ENCODE measurements at regions not wholly inside any gene's neighbourhood (a gene's known extent, or its start where the extent isn't known, plus 50 kb on each side); places are given as distances from the start of the nearest gene placed in this dataset.

- H3K9ac ChIP-seq (ENCODE audit: insufficient read depth in 1 of 2, low read length in 2 of 2), result no peak overlapping the region
- no peaks in the 10 kb centered on the region for H3K27me3 ChIP-seq (ENCODE audit: control insufficient read depth in 3 of 3, insufficient read depth in 3 of 3, low read length in 2 of 3)
- H3K4me1 ChIP-seq (ENCODE audit: control insufficient read depth in 5 of 5, insufficient read depth in 5 of 5, low read length in 5 of 5), result peaks cover 0 to 8% (median 2%) of the 10 kb centered on the region in 5 donors
- 98 to 99% methylated on average over 3 of the region's 3 CpGs for WGBS, 2 donors
- no peak overlapping the region for H3K27ac ChIP-seq (ENCODE audit: low read depth in 1 of 2, low read length in 1 of 2)
- no peak for TF ChIP-seq CTCF (IDR thresholded peaks at IDR 0.05; ENCODE audit: control extremely low read depth, extremely low read depth)
- ATAC-seq (ENCODE audit: insufficient read depth, low FRiP score) (no peak), DNase-seq (no peak)
- no peaks in the 10 kb centered on the region for H3K9me3 ChIP-seq (ENCODE audit: control insufficient read depth in 4 of 4, insufficient read depth in 3 of 4, low read length in 3 of 4)
- no peak overlapping the region for H3K4me3 ChIP-seq
- H3K36me3 ChIP-seq (ENCODE audit: control insufficient read depth in 4 of 4, insufficient read depth in 4 of 4, low read length in 4 of 4), result no peaks in the 10 kb centered on the region
Measured at GRCh38 chr12:67474934-67475620, 173.5 kb upstream of the DYRK2 start.

- no peaks in the 10 kb centered on the region for H3K9me3 ChIP-seq (ENCODE audit: control insufficient read depth in 4 of 4, insufficient read depth in 3 of 4, low read length in 3 of 4)
- ATAC-seq (ENCODE audit: insufficient read depth, low FRiP score) (no peak), DNase-seq (no peak)
- H3K36me3 ChIP-seq (ENCODE audit: control insufficient read depth in 4 of 4, insufficient read depth in 4 of 4, low read length in 4 of 4), result no peaks in the 10 kb centered on the region
- no peak overlapping the region for H3K4me3 ChIP-seq
- H3K4me1 ChIP-seq (ENCODE audit: control insufficient read depth in 5 of 5, insufficient read depth in 5 of 5, low read length in 5 of 5), result peaks cover 0 to 7% (median 2%) of the 10 kb centered on the region in 5 donors
- H3K27me3 ChIP-seq (ENCODE audit: control insufficient read depth in 3 of 3, insufficient read depth in 3 of 3, low read length in 2 of 3), result no peaks in the 10 kb centered on the region
- H3K27ac ChIP-seq (ENCODE audit: low read depth in 1 of 2, low read length in 1 of 2), result no peak overlapping the region
- no peak for TF ChIP-seq CTCF (IDR thresholded peaks at IDR 0.05; ENCODE audit: control extremely low read depth, extremely low read depth)
- 75 to 76% methylated on average over 2 of the region's 2 CpGs for WGBS, 2 donors
- no peak overlapping the region for H3K9ac ChIP-seq (ENCODE audit: insufficient read depth in 1 of 2, low read length in 2 of 2)
Measured at GRCh38 chr12:67475725-67476124, 172.8 kb upstream of the DYRK2 start.

- H3K27ac ChIP-seq (ENCODE audit: low read depth in 1 of 2, low read length in 1 of 2), result no peak overlapping the region
- WGBS, 2 donors, result 86 to 91% methylated on average over 8 of the region's 8 CpGs
- no peak for ATAC-seq (ENCODE audit: insufficient read depth, low FRiP score)
Measured at GRCh38 chr12:67477681-67478265, 170.8 kb upstream of the DYRK2 start.

More at GRCh38 chr12:67477681-67478265, 170.8 kb upstream of the DYRK2 start:
- Histone ChIP-seq H3K4me1 (ENCODE audit: control insufficient read depth in 5 of 5, insufficient read depth in 5 of 5, low read length in 5 of 5) (peaks cover 0 to under 1% (median 0%) of the 10 kb centered on the region in 5 donors), H3K36me3 (ENCODE audit: control insufficient read depth in 4 of 4, insufficient read depth in 4 of 4, low read length in 4 of 4) (no peaks in the 10 kb centered on the region), H3K27me3 (ENCODE audit: control insufficient read depth in 3 of 3, insufficient read depth in 3 of 3, low read length in 2 of 3) (no peaks in the 10 kb centered on the region), H3K9ac (ENCODE audit: insufficient read depth in 1 of 2, low read length in 2 of 2) (no peak overlapping the region), H3K4me3 (no peak overlapping the region), H3K9me3 (ENCODE audit: control insufficient read depth in 4 of 4, insufficient read depth in 3 of 4, low read length in 3 of 4) (no peaks in the 10 kb centered on the region)
- no peak for DNase-seq
- TF ChIP-seq CTCF (IDR thresholded peaks at IDR 0.05; ENCODE audit: control extremely low read depth, extremely low read depth), result no peak

All from lung (tissue), 11 donors.